Small intestine (tissue), 7 donors: ENCODE measurements at regions not wholly inside any gene's neighbourhood (a gene's known extent, or its start where the extent isn't known, plus 50 kb on each side); places are given as distances from the start of the nearest gene placed in this dataset.

Experiments
- DNase-seq, 2 donors: peaks; one replicate each; pipeline versions ENCODE4 v3.0.0 to v3.0.0-alpha.2; 2013
- FAIRE-seq: peaks from 2 replicates; lab custom pipeline; 2012; peaks lifted over from hg19 to GRCh38; lab: Jason Lieb, UNC
- H3K27ac ChIP-seq, 3 donors: one replicate each; pipeline ENCODE4 v1.5.1; 2013; ENCODE audit warnings: low read length in 2 of 3, mild to moderate bottlenecking in 2 of 3, control low read depth in 1 of 3, inconsistent platforms in 1 of 3, low read depth in 1 of 3, moderate library complexity in 1 of 3
- H3K27me3 ChIP-seq, 3 donors: one replicate each; pipeline ENCODE4 v1.6.1; 2013; ENCODE audit warnings: low read length in 3 of 3, inconsistent platforms in 1 of 3; ENCODE audit not compliant: control insufficient read depth in 3 of 3, insufficient read depth in 3 of 3
- H3K36me3 ChIP-seq, 3 donors: one replicate each; pipeline ENCODE4 v1.6.1; 2013; ENCODE audit warnings: low read length in 3 of 3, inconsistent platforms in 1 of 3, low read depth in 1 of 3, mild to moderate bottlenecking in 1 of 3, moderate library complexity in 1 of 3; ENCODE audit not compliant: control insufficient read depth in 3 of 3, insufficient read depth in 2 of 3
- H3K4me1 ChIP-seq, 3 donors: one replicate each; pipeline ENCODE4 v1.6.1; 2013; ENCODE audit warnings: low read length in 2 of 3, inconsistent platforms in 1 of 3, low read depth in 1 of 3, mild to moderate bottlenecking in 1 of 3, moderate library complexity in 1 of 3; ENCODE audit not compliant: control insufficient read depth in 3 of 3, insufficient read depth in 2 of 3
- H3K4me3 ChIP-seq, 3 donors: one replicate each; pipeline ENCODE4 v1.5.1; 2013; ENCODE audit warnings: low read length in 3 of 3, control low read depth in 1 of 3, inconsistent platforms in 1 of 3, low read depth in 1 of 3, mild to moderate bottlenecking in 1 of 3, moderate library complexity in 1 of 3
- H3K9me3 ChIP-seq, 2 donors: one replicate each; pipeline ENCODE4 v1.6.1; 2013; ENCODE audit warnings: low read depth in 1 of 2, low read length in 1 of 2; ENCODE audit not compliant: control insufficient read depth in 2 of 2, insufficient read depth in 1 of 2
- WGBS, 3 donors: extraction: QIAGEN DNeasy Blood & Tissue Kit; methylation state at CpG; one replicate each; pipeline ENCODE4 v1.1.7; 2013; 5-methylcytosine and 5-hydroxymethylcytosine counted together
- donor health status: healthy with polysubstance abuse.
- donor health status: control.
- donor health status: control.
- donor health status: Bipolar disorder and iron deficiency.
- donor health status: healthy.

- no peaks in the 10 kb centered on the region for H3K27me3 ChIP-seq
- no peak overlapping the region for H3K4me3 ChIP-seq
- FAIRE-seq = no peak
- H3K4me1 ChIP-seq = peaks cover 0 to under 1% (median 0%) of the 10 kb centered on the region in 3 donors
- DNase-seq = no peak
- H3K9me3 ChIP-seq = no peaks in the 10 kb centered on the region
- 85 to 91% (median 86%) methylated on average over 4 of the region's 4 CpGs for WGBS, 3 donors
- no peak overlapping the region for H3K27ac ChIP-seq
- H3K36me3 ChIP-seq = no peaks in the 10 kb centered on the region
Measured at GRCh38 chr1:228983661-228984060, 248.4 kb downstream of the RHOU start.

DNA sequence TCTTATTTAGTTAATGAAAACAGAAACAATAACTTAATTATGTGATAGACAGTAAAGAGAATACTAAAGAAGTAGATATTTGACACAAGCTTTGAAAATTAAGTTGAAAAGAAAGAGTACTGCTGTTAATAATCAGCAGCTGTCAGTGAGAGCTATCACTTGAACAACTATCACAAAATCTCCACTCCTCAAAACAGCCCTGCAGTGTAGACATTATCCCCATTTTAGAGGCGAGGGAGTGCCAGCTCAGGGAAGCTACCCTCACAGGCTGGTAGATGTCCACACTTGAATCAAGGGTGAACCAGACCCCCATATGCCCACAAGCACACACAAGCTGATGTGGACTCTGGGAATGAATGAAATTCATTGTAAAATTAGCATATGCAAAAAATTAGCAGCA lies 248.8 kb downstream of the RHOU start:
- H3K36me3 ChIP-seq = no peaks in the 10 kb centered on the region
- DNase-seq = no peak
- no peak overlapping the region for H3K4me3 ChIP-seq
- no peaks in the 10 kb centered on the region for H3K4me1 ChIP-seq
- whole genome bisulfite sequencing, 3 donors = 79 to 100% (median 91%) methylated on average over 1 of the region's 1 CpG
- H3K27me3 ChIP-seq = no peaks in the 10 kb centered on the region
- H3K27ac ChIP-seq = no peak overlapping the region
- H3K9me3 ChIP-seq = no peaks in the 10 kb centered on the region
- no peak for FAIRE-seq

- no peak overlapping the region for H3K27ac ChIP-seq
- FAIRE-seq = no peak
- no peak for DNase-seq
- no peaks in the 10 kb centered on the region for H3K27me3 ChIP-seq
- 84 to 94% (median 87%) methylated on average over 7 of the region's 7 CpGs for WGBS, 3 donors
- no peaks in the 10 kb centered on the region for H3K36me3 ChIP-seq
- H3K9me3 ChIP-seq = no peaks in the 10 kb centered on the region
- H3K4me1 ChIP-seq = no peaks in the 10 kb centered on the region
- H3K4me3 ChIP-seq = no peak overlapping the region
Measured at GRCh38 chr1:228984646-228985631, 249.7 kb downstream of the RHOU start.

- no peak overlapping the region for H3K4me3 ChIP-seq
- H3K36me3 ChIP-seq = no peaks in the 10 kb centered on the region
- 96 to 98% (median 96%) methylated on average over 2 of the region's 2 CpGs for WGBS, 3 donors
- H3K9me3 ChIP-seq = no peaks in the 10 kb centered on the region
- H3K27me3 ChIP-seq = no peaks in the 10 kb centered on the region
- FAIRE-seq (no peak), DNase-seq (no peak)
- H3K4me1 ChIP-seq = peaks cover 0 to 2% (median 0%) of the 10 kb centered on the region in 3 donors
- H3K27ac ChIP-seq = no peak overlapping the region
Measured at GRCh38 chr1:228985661-228986060, 250.4 kb downstream of the RHOU start.

DNA sequence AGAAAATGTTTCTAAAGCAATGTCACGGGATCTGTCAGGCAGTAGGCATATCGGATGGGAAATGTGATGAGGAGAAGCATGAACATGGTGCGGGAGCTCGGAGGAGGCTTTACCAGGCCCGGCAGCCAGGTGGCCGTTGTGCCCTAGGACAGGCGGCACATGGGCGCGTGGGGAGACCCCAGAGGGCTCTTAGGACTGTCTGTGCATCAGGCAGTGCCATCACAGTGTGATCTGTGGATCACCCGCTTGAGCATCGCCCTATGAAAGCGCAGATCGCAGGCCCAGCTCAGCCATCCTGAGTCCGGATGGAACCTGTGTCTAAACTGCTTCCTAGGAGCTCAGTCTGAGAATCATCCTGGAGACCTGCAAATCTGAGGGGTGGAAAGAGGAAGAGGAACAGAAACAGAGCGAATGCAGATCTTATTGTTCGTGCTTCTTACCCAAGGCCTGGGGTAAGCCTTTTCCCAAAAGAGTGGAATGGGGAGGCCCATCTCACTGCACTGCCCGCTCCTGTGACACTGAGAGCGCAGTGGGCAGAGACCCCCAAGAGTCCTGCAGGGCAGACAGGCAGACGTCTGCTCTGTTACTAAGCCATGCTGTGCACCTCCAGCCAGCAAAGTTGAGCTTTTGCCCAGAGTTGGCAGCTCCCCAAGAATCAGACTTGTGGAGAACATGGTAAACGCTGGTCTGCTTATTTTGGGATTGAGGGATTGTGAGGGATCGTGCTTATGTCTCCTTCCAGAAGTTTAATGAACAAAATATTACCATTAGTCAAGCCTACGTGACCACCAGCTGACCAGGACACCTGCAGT lies 251.0 kb downstream of the RHOU start:
- Histone ChIP-seq H3K4me1 (peaks cover 0 to 2% (median 0%) of the 10 kb centered on the region in 3 donors), H3K27me3 (no peaks in the 10 kb centered on the region), H3K4me3 (no peak overlapping the region), H3K27ac (no peak overlapping the region), H3K36me3 (no peaks in the 10 kb centered on the region), H3K9me3 (no peaks in the 10 kb centered on the region)
- 80 to 83% (median 81%) methylated on average over 22 of the region's 22 CpGs for WGBS, 3 donors
- FAIRE-seq (no peak), DNase-seq (no peak)

DNA sequence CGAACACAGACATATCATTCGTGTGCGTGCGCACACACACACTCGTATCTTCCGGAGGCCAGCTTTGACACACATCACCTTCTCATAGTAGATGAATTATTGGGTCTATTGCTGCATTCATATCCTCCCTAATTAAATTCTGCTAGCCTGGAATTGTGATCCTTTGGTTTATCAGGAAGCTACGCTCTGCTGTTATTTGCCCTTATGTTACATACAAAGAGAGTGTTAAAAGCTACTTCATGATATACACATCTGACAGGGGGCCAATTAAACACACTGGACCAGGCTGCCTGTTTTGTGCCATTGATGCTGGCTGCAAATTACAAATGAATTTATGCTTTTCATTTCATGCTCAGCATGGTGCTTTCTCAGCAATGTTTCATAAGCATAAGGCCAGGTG lies 252.0 kb downstream of the RHOU start:
- H3K27ac ChIP-seq = no peak overlapping the region
- 81 to 86% (median 86%) methylated on average over 7 of the region's 7 CpGs for WGBS, 3 donors

DNA sequence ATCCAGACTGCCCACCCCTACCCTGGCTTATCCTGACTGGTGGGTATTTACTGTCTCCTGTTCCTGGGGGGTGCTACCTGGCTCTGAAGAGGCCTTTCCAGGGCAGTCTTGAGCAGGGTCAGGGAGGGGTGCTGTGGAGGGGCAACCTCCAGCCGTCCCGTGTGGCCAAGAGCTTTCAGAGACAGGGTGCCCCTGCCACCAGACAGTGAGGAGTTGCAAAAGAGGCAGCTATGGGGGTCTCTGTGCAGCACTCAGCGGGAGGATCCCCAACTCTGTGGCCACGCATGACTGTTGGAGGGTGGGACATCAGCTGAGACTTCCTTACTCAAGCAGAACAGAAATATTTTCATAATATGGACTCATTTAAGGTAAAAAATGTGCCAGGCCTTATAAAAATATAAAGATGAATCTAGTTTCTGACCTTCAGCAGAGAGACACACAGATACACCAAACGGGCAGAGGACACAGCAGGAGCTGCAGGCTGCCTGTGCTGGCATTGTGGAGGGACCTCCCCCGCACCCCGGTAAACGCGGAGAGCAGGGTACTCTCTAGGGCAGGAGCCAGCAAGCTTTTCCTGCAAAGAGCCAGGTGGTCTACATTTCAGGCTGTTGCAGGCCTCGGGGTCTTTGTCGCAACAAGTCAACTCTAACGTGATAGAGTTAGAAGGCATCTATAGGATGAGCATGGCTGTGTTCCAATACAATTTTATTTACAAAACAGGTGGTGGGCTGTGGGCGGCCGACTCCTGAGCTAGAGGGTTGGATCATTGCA lies 252.6 kb downstream of the RHOU start:
- Histone ChIP-seq H3K9me3 (no peaks in the 10 kb centered on the region), H3K4me3 (no peak overlapping the region), H3K27me3 (no peaks in the 10 kb centered on the region), H3K36me3 (no peaks in the 10 kb centered on the region), H3K4me1 (peaks cover 0 to 2% (median 0%) of the 10 kb centered on the region in 3 donors), H3K27ac (no peak overlapping the region)
- FAIRE-seq (no peak), DNase-seq (no peak)
- 75 to 88% (median 80%) methylated on average over 14 of the region's 14 CpGs for WGBS, 3 donors

More for the DNA sequence above, 252.0 kb downstream of the RHOU start:
- no peak for DNase-seq
- no peak for FAIRE-seq
- no peaks in the 10 kb centered on the region for H3K27me3 ChIP-seq
- no peaks in the 10 kb centered on the region for H3K9me3 ChIP-seq
- H3K4me3 ChIP-seq = no peak overlapping the region
- peaks cover 0 to 2% (median 0%) of the 10 kb centered on the region in 3 donors for H3K4me1 ChIP-seq
- H3K36me3 ChIP-seq = no peaks in the 10 kb centered on the region

GRCh38 chr1:228988664-228989063 lies 253.4 kb downstream of the RHOU start:
- no peak overlapping the region for H3K4me3 ChIP-seq
- peaks cover 0 to 2% (median 0%) of the 10 kb centered on the region in 3 donors for H3K4me1 ChIP-seq
- FAIRE-seq (no peak), DNase-seq (no peak)
- H3K27ac ChIP-seq = peak overlapping the region in 1 of 3 donors; percentile 63
- H3K9me3 ChIP-seq = no peaks in the 10 kb centered on the region
- 77 to 83% (median 80%) methylated on average over 6 of the region's 6 CpGs for WGBS, 3 donors
- H3K27me3 ChIP-seq = no peaks in the 10 kb centered on the region
- no peaks in the 10 kb centered on the region for H3K36me3 ChIP-seq
